HG02798 (cell line): ENCODE measurements at regions not wholly inside any gene's neighbourhood (a gene's known extent, or its start where the extent isn't known, plus 50 kb on each side); places are given as distances from the start of the nearest gene placed in this dataset.
"Not testable (repeated sequence)": the region's sequence is repeated elsewhere in the genome, so short reads cannot be mapped to it uniquely, and the experiment has no call there.

Source experiments
- ATAC-seq: cut with Tn5 transposase; IDR thresholded peaks from one replicate; pipeline ENCODE4 v1.9.1; 2021; ENCODE audit warnings: mild to moderate bottlenecking; ENCODE audit not compliant: unreplicated experiment, poor library complexity

- ATAC-seq = not testable (repeated sequence)
Measured at GRCh38 chrX:138777908-138778575, 66.5 kb upstream of the FGF13 start.

GRCh38 chrX:138777230-138777629 lies 65.7 kb upstream of the FGF13 start:
- ATAC-seq = no peak

GRCh38 chrX:138775517-138775916 lies 64.0 kb upstream of the FGF13 start:
- ATAC-seq = no peak

- no peak for ATAC-seq
Measured at GRCh38 chrX:138771047-138771446, 59.5 kb upstream of the FGF13 start.

- no peak for ATAC-seq
Measured at GRCh38 chrX:138769918-138770317, 58.4 kb upstream of the FGF13 start.

GRCh38 chrX:138765051-138765450 lies 53.5 kb upstream of the FGF13 start:
- no peak for ATAC-seq

GRCh38 chrX:138763761-138764160 lies 52.2 kb upstream of the FGF13 start:
- no peak for ATAC-seq

- no peak for ATAC-seq
Measured at GRCh38 chrX:138761380-138761779, 49.9 kb upstream of the FGF13 start.
